Adrenal gland (tissue), 5 donors: ENCODE measurements at regions not wholly inside any gene's neighbourhood (a gene's known extent, or its start where the extent isn't known, plus 50 kb on each side); places are given as distances from the start of the nearest gene placed in this dataset.

Experiments
- POLR2A ChIP-seq, 2 donors: fragments of 450-650 bp; IDR thresholded peaks; one replicate each; pipeline ENCODE4 v1.6.1; 2017; ENCODE audit warnings: antibody characterized with exemption in 2 of 2, mild to moderate bottlenecking in 2 of 2, moderate library complexity in 1 of 2
- TF ChIP-seq, protein P1 (sequence below), 6 experiments: fragments of 450-650 bp in 4 of 6; fragments of 200-600 bp in 2 of 6; sonication (generic) in 1 of 6; IDR thresholded peaks; 1 replicate in 5 of 6; 2 replicates in 1 of 6; pipeline versions ENCODE4 v1.5.1 to v1.8.0; 2016 to 2021; ENCODE audit warnings: antibody characterized with exemption in 6 of 6, mild to moderate bottlenecking in 2 of 6, moderate library complexity in 1 of 6
- donor health status: DM: no; HTN: no; CAD: no.

DNA sequence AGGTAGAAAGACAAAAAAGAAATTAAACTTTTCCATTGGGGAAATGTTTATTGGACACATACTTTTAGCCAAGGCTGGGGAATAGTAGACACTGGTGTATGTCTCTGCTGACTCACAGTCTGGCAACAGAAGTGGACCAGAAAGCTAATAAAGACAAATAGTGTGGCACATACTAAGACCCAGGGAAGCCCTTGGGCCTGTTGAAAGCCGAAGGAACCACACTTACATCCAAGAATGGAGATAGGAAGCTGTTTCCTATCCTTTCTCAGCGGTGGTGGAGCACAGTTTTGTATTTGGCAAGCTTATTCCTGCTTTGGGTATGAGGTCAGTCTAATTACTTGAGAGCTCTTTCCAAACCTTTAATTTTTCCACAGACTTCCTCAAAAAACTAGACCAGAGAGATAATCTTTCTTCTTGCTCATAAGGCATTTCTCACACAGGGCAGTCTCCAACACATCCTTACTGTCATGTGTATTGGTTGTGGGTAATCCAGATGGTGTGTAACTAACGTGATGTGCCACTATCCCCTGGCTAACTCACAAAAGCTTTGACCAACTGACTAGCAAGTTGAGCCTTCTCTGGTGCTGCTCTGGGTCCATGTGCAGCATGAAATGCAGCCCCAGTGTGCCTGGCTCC lies 279.1 kb upstream of the IGF1R start:
- TF ChIP-seq, protein P1, sequence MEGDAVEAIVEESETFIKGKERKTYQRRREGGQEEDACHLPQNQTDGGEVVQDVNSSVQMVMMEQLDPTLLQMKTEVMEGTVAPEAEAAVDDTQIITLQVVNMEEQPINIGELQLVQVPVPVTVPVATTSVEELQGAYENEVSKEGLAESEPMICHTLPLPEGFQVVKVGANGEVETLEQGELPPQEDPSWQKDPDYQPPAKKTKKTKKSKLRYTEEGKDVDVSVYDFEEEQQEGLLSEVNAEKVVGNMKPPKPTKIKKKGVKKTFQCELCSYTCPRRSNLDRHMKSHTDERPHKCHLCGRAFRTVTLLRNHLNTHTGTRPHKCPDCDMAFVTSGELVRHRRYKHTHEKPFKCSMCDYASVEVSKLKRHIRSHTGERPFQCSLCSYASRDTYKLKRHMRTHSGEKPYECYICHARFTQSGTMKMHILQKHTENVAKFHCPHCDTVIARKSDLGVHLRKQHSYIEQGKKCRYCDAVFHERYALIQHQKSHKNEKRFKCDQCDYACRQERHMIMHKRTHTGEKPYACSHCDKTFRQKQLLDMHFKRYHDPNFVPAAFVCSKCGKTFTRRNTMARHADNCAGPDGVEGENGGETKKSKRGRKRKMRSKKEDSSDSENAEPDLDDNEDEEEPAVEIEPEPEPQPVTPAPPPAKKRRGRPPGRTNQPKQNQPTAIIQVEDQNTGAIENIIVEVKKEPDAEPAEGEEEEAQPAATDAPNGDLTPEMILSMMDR (IDR thresholded peaks at IDR 0.05): no peak
- TF ChIP-seq POLR2A (IDR thresholded peaks at IDR 0.05): no peak
